COLO668 (cell line): ENCODE measurements at regions not wholly inside any gene's neighbourhood (a gene's known extent, or its start where the extent isn't known, plus 50 kb on each side); places are given as distances from the start of the nearest gene placed in this dataset.

Experiments
- DNase-seq: peaks from one replicate; lab custom pipeline; 2025; ENCODE audit not compliant: unreplicated experiment; lab: John Stamatoyannopoulos, UW

DNA sequence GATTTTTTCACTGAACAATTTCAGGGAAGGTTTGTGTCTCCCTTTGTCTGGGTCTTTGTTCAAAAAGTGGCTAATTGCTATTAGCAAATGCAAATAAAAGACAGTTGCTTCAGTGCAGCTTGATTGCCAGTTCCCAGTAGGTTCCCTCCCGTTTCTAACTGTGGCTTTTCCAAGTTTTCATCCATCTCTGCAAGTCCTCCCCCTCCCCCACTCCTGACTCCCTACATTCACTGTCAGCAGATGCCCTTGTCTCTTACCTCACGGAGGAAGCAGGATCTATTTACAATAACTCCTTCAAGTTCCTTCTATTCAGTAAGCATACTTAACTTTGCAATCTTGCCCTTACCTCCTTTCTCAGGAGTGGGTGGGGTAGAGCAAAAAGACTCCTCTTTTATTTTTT, 55.4 kb upstream of the SCEL start:
- DNase-seq: no peak

GRCh38 chr13:77479326-77479725, 56.2 kb upstream of the SCEL start:
- DNase-seq: no peak

DNA sequence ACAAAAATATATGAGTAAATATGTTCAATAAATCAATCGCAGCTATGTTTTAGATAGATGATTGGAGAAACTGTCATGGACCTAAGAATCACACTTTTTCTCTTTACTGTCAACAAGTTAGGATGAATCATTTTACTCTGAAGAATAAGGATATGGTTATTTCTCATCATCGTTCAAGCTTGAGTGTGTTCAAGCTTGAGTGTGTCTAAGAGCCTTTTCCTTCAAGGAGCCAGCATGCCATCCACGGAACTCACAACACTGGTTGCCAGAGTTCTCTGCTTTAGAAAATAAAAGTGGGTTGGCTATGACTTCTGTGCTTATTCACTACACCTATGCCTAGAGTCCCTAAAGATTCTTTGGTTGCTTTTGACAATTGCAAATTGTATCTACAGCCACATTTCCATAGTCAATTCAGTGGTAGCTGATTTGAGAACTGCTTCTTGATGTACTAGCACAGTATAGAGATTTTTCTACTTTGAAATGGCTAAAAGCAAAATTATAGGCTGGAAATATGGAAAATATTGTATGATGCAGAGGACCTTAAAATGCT, 58.1 kb upstream of the SCEL start:
- no peak for DNase-seq

DNA sequence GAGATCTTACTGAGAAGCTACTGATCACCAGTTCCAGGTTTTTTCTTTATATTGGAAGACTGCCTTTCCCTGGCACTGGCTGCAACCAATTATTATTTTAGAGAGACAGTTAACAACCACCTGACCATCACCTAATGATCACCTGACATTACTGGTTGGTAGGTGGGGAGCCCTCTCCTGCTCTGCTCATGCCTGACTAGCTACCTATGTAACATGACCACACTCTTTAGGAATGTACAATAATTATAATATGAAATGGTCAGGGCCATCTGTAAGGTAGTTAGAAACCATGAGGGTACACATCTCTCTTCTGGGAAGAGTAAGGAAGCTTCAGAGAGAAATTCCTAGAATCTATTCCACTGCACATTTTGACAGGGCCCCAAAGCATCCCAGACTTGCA, 59.0 kb upstream of the SCEL start:
- DNase-seq: no peak

DNA sequence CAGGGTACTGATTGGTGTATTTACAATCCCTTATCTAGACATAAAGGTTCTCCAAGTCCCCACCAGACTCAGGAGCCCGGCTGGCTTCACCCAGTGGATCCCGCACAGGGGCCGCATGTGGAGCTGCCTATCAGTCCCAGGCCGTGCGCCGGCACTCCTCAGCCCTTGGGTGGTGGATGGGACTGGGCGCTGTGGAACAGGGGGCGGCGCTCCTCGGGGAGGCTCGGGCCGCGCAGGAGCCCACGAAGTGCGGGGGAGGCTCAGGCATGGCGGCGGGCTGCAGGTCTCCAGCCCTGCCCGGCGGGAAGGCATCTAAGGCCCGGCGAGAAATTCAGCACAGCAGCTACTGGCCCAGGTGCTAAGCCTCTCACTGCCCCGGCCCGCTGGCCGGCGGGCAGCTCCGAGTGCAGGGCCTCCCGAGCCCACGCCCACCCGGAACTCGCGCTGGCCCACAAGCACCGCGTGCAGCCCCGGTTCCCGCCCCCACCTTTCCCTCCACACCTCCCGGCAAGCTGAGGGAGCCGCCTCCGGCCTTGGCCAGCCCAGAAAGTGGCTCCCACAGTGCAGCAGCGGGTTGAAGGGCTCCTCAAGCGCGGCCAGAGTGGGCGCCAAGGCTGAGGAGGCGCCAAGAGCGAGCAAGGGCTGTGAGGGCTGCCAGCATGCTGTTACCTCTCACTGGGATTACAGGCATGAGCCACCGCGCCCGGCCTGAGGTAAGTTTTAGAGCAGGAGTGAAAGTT, 60.0 kb upstream of the SCEL start:
- DNase-seq: no peak

- no peak for DNase-seq
Measured at GRCh38 chr13:77470986-77471385, 64.5 kb upstream of the SCEL start.

- no peak for DNase-seq
Measured at GRCh38 chr13:77466753-77467422, 68.6 kb upstream of the SCEL start.

- DNase-seq: no peak
Measured at GRCh38 chr13:77465603-77466195, 69.8 kb upstream of the SCEL start.

DNA sequence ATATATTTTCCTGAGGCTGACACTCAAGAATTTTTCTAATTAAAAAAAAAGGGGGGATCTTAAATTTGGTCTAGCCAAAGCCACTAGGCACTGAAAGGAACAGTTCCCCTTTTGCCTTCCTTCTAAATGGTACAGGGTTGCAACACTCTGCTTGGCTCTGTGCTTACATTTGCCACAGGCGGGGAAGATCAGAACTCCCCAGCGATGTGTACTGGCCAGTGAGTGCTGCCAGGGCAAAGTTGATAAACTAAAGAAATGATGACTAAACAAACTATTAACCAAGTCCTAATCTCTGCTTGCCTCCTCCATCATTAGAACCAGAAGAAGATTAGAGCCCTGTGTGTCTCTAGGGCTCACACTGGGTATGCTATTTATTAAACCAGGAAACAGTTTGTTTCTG, 75.3 kb upstream of the SCEL start:
- DNase-seq: no peak

- DNase-seq: no peak
Measured at GRCh38 chr13:77459592-77459991, 75.9 kb upstream of the SCEL start.

DNA sequence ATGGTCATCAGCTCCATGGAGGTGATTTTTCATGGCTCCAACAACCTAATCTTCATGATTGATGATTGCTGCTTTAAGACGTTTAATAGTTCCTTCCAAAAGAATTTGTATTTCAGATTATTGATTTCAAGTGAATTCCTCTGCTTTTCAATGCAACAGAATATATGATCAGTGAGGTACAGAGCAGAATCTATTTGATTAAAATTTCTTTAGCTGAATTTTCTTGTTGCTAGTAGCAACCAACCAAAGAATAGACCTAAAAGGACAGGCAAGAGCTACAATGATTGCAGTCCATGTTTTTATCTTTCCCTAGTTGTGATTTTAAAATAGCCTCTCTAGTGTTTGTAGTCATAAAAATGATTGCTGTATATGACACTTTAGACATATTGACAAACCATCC, 76.8 kb upstream of the SCEL start:
- no peak for DNase-seq

GRCh38 chr13:77457966-77458365, 77.5 kb upstream of the SCEL start:
- no peak for DNase-seq

DNA sequence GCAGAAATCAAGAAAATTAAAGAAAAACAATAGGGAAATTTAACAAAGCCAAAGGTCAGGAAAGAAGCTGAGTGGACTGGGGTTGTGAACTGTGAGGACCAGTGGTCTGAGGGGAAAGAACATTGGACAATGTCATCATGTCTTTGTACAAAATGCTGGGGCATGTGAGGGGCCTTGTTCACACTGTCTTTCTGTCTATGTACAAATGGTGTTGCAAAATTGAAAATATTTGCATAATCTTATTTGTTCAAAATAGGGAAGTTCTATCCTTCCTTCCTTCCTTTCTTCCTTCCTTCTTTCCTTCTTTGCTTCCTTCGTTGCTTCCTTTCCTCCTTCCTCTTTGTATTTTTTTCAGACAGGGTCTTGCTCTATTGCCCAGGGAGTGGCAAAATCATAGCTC, 79.2 kb upstream of the SCEL start:
- DNase-seq: no peak

- no peak for DNase-seq
Measured at GRCh38 chr13:77449265-77449664, 86.2 kb upstream of the SCEL start.

- peak; percentile 33 for DNase-seq
Measured at GRCh38 chr13:77448689-77449088, 86.8 kb upstream of the SCEL start.

GRCh38 chr13:77443511-77443910, 92.0 kb upstream of the SCEL start:
- no peak for DNase-seq

DNA sequence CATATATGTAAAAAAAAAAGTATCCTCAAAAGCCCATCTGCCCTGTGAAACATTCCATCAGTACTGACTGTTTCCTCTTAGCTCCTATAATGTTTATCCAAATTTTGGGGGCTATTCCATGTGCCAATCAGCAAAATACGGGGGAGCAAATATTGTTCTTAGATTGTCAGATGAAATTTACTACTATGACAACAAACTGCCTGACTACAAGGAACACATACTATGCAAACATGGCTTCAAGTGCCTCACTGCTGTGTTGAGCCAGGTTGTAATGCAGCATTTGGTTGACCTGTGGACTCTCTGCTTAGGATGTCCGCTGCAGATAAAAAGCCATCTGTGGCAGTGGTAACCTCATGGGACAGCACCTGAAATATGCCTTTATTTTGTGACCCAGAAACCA, 98.2 kb upstream of the SCEL start:
- DNase-seq: peak; percentile 74

DNA sequence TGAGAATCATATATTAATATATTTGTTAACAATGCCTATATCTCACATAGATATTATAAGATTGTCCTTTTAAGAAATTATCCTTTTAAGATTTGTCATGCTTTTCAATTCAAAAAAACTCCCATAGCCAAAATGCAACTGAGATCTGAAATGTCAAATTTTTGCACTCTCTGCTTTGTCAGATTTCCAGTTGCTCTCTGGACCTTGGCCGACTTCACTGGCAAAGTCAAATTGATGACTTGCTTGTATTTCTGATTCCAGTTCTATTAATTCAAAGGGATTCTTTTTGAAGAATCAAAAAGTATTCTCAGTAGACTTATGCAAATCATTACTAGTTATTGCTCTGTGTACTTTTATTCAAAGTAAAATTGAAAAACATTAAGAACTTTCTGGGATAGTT, 101.2 kb upstream of the SCEL start:
- no peak for DNase-seq

GRCh38 chr13:77431449-77431848, 104.1 kb upstream of the SCEL start:
- DNase-seq: no peak

DNA sequence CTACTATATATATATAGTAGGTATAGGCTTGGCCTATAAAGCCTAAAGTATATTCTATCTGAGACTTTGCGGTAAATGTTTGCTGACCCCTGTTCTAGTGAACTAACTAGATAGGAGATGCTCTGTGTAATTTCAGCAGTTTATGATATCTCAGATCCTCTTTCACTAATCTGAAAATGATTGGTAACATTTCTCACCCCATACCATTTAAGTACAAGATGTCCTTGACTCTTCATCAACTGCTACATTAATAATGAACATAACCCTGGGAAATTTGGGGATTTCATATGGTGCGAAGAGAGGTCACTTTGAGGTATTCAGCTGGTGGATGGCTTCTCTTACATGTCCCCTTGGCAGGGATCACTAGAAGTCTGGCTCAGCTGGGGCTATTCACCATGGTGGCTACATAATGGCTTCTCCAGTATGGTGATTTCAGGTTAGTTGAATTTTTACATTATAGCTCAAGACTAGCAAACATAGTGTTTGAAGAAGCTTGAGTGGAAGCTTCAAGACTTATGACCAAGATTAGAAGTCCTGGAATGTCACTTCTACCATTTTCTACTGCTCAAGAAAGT, 103.6 kb upstream of the MYCBP2 start:
- DNase-seq: no peak

DNA sequence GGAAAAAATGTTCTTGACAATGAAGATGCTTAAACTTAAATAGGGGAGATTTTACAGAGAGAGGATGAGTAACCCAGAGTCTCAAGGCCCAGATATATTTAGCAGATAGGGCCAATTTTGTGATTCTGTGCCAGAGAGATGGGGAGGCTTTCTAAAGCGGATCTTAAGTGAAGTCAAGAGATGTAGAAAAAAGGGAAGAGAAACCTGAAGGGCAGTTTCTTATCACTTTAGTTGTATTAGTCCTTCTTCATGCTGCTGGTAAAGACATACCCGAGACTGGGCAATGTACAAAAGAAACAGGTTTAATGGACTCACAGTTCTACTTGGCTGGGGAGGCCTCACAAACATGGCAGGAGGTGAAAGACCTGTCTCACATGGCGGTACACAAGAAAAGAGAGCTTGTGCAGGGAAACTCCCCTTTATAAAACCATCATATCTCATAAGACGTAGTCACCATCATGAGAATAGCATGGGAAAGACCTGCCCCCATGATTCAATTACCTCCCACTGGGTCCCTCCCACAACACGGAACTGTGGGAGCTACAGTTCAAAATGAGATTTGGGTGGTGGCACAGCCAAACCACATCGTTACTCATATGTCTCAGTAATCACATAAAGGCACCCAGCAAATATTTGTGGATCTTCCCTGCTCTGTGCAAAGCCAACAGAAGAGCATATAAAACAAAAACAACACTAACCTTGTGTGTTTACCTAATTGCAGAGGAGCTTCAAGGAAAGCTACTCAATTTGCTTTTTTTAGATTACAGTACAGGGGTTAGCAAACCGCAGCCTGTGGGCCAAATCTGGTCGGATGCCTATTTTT, 102.6 kb upstream of the MYCBP2 start:
- DNase-seq: peak; percentile 70
